ENCODE measurements at regions not wholly inside any gene's neighbourhood (a gene's known extent, or its start where the extent isn't known, plus 50 kb on each side); places are given as distances from the start of the nearest gene placed in this dataset.

DNA sequence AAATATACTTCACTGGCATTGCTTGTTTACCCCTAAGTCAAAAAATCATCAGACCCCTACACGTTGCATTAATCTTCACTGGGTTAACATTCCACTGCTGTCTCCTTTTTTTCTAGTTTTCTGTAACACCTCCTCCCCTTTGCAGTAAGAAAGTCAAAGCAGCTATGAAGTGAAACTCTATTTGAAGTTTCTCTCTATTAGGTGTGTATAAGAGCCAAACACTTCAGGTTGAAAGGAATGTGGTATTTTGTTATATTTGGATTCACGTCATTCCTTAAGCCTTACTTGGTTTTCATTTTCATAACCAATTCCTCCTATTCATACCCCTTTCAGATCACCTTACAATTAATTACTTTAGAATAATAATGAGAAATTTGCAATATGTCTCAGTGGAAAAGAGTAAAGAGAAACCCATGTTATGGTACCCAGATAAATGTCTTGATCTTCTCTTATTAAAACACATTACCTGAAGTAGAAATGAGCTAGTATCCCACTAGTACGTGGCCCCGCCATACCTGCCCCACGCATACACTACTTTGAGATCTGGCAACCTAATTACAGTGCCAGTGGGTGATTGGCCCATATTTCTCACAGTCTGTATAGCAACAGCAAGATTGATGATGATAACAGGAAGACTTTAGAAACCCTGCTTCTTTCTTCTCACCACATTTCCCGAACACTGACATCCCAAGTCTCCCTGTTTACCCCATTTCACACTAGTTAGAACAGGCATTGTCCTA is 236.4 kb upstream of the RGS6 start:
- Histone ChIP-seq H3K27me3 (no peaks in the 10 kb centered on the region), H3K9me3 (no peaks in the 10 kb centered on the region), H3K4me3 (no peak overlapping the region), H3K36me3 (peaks cover 0 to 6% (median 0%) of the 10 kb centered on the region in 4 donors), H3K27ac (replicated peaks in 1 of 4) (no peak overlapping the region), H3K4me1 (peaks cover 0 to 40% (median 19%) of the 10 kb centered on the region in 4 donors)
- intact Hi-C loops (cut with DNase I): no loop called here
- 77% methylated on average over 6 of the region's 6 CpGs for WGBS
- TF ChIP-seq EP300 (IDR thresholded peaks at IDR 0.05) (no peak), POLR2A (IDR thresholded peaks at IDR 0.05; ENCODE audit: low read depth) (no peak), POLR2AphosphoS5 (IDR thresholded peaks at IDR 0.05) (no peak)
- TF ChIP-seq, protein P1, sequence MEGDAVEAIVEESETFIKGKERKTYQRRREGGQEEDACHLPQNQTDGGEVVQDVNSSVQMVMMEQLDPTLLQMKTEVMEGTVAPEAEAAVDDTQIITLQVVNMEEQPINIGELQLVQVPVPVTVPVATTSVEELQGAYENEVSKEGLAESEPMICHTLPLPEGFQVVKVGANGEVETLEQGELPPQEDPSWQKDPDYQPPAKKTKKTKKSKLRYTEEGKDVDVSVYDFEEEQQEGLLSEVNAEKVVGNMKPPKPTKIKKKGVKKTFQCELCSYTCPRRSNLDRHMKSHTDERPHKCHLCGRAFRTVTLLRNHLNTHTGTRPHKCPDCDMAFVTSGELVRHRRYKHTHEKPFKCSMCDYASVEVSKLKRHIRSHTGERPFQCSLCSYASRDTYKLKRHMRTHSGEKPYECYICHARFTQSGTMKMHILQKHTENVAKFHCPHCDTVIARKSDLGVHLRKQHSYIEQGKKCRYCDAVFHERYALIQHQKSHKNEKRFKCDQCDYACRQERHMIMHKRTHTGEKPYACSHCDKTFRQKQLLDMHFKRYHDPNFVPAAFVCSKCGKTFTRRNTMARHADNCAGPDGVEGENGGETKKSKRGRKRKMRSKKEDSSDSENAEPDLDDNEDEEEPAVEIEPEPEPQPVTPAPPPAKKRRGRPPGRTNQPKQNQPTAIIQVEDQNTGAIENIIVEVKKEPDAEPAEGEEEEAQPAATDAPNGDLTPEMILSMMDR (IDR thresholded peaks at IDR 0.05): no peak
- DNase-seq (ENCODE audit: extremely low spot score): no peak

DNA sequence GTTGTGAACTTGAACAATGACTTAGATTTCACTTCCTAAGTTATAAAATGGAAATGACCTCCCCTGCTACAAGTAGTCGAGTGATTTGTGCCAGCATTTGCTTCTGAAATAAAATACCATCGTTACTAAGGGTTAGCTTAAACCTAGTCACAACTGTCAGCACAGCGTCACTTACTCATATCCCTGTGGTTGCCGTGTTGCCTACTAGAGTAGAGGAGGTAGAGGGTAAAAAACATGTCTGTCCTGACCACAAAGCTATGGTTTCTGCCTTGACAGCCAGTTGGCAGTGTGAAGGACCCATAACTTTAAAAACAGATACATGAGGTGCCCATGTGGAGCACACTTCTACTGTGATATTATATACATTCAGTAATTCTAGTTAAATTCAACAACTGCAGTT is 234.2 kb upstream of the RGS6 start:
- WGBS: 91% methylated on average over 4 of the region's 4 CpGs
- Histone ChIP-seq H3K27me3 (no peaks in the 10 kb centered on the region), H3K4me3 (no peak overlapping the region), H3K4me1 (peaks cover 0 to 41% (median 12%) of the 10 kb centered on the region in 4 donors), H3K36me3 (peaks cover 0 to 4% (median 0%) of the 10 kb centered on the region in 4 donors), H3K27ac (replicated peaks in 1 of 4) (no peak overlapping the region), H3K9me3 (no peaks in the 10 kb centered on the region)
- DNase-seq (ENCODE audit: extremely low spot score): no peak
- intact Hi-C loops (cut with DNase I): no loop called here
- TF ChIP-seq POLR2A (IDR thresholded peaks at IDR 0.05; ENCODE audit: low read depth) (no peak), EP300 (IDR thresholded peaks at IDR 0.05) (no peak), POLR2AphosphoS5 (IDR thresholded peaks at IDR 0.05) (no peak)
- TF ChIP-seq, protein P1 (IDR thresholded peaks at IDR 0.05): no peak

DNA sequence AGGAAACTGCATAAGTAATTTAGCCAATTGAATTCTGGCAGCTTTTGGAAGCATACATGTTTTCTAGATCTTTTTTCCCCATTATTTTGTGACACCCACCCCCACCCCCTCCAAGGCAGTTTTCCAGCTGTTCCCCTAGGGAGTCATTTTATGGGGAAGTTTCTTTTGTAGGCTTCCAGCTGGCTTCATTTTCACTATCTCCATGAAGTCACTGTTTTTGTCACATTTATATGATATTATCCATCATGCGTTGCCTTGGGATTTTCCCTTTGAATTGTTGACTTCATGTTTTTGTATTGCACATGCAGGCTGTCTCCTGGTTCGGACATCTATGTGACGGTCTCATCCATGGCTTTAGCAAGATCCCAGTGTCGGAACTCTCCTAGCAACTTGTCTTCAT is 233.6 kb upstream of the RGS6 start:
- Histone ChIP-seq H3K4me1 (peaks cover 0 to 41% (median 17%) of the 10 kb centered on the region in 4 donors), H3K4me3 (no peak overlapping the region), H3K27me3 (no peaks in the 10 kb centered on the region), H3K9me3 (no peaks in the 10 kb centered on the region), H3K27ac (replicated peaks in 1 of 4) (no peak overlapping the region), H3K36me3 (peaks cover 0 to 4% (median 0%) of the 10 kb centered on the region in 4 donors)
- no peak for DNase-seq (ENCODE audit: extremely low spot score)
- 79% methylated on average over 4 of the region's 4 CpGs for WGBS
- TF ChIP-seq POLR2A (IDR thresholded peaks at IDR 0.05; ENCODE audit: low read depth): no peak
- TF ChIP-seq, protein P1 (IDR thresholded peaks at IDR 0.05): no peak
- no peak for TF ChIP-seq POLR2AphosphoS5 (IDR thresholded peaks at IDR 0.05)
- no peak for TF ChIP-seq EP300 (IDR thresholded peaks at IDR 0.05)
- intact Hi-C loops (cut with DNase I): no loop called here

DNA sequence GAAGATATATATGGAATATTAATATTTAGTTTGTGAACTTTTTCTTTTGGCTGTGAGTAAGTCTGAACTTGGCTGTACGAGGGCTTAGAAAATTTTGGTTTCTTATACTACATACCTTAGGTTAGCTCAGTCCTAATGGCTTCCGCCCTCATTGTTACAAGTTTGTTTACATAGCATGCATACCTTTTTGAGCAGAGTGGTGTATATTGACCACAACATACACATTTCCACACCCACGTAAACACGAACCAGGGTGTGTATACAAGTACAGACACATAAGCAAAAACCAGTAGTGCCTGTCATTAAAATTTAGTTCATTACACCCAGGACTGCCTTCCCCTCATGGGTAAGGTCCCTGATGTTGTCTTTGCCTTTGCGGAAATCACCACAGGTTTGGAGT is 230.2 kb upstream of the RGS6 start:
- intact Hi-C loops (cut with DNase I): no loop called here
- H3K9me3 ChIP-seq: no peaks in the 10 kb centered on the region
- no peak for DNase-seq (ENCODE audit: extremely low spot score)
- H3K4me1 ChIP-seq: peaks cover 0 to 23% (median 11%) of the 10 kb centered on the region in 4 donors
- 80% methylated on average over 5 of the region's 5 CpGs for WGBS
- TF ChIP-seq POLR2AphosphoS5 (IDR thresholded peaks at IDR 0.05) (no peak), POLR2A (IDR thresholded peaks at IDR 0.05; ENCODE audit: low read depth) (no peak), EP300 (IDR thresholded peaks at IDR 0.05) (no peak)
- TF ChIP-seq, protein P1 (IDR thresholded peaks at IDR 0.05): no peak
- H3K27me3 ChIP-seq: no peaks in the 10 kb centered on the region
- no peak overlapping the region for H3K4me3 ChIP-seq
- H3K27ac ChIP-seq (replicated peaks in 1 of 4): no peak overlapping the region
- peaks cover 0 to 16% (median 6%) of the 10 kb centered on the region in 4 donors for H3K36me3 ChIP-seq

Measured in esophagus muscularis mucosa (tissue), 4 donors.